Esophagus muscularis mucosa (tissue), 4 donors: ENCODE measurements at regions not wholly inside any gene's neighbourhood (a gene's known extent, or its start where the extent isn't known, plus 50 kb on each side); places are given as distances from the start of the nearest gene placed in this dataset.

Source experiments
- DNase-seq: peaks from one replicate; pipeline ENCODE4 v3.0.0-alpha.2; 2017; ENCODE audit errors: extremely low spot score
- H3K27ac ChIP-seq, 4 donors: fragments of 200-600 bp; sonication (generic); replicated peaks in 1 of 4; 1 replicate in 3 of 4; 2 replicates in 1 of 4; pipeline ENCODE4 v1.5.1; 2016 to 2019; ENCODE audit warnings: mild to moderate bottlenecking in 1 of 4
- H3K27me3 ChIP-seq, 4 donors: fragments of 200-600 bp; sonication (generic); one replicate each; pipeline versions ENCODE4 v1.5.1 to v1.6.0; 2016 to 2019
- H3K36me3 ChIP-seq, 4 donors: fragments of 200-600 bp; sonication (generic); one replicate each; pipeline ENCODE4 v1.5.1; 2016 to 2019
- H3K4me1 ChIP-seq, 4 donors: fragments of 200-600 bp; sonication (generic); one replicate each; pipeline ENCODE4 v1.5.1; 2016 to 2019
- H3K4me3 ChIP-seq, 4 donors: fragments of 200-600 bp; sonication (generic); 1 replicate in 2 of 4; 2 replicates in 2 of 4; pipeline ENCODE4 v1.5.1; 2016 to 2019; ENCODE audit warnings: mild to moderate bottlenecking in 4 of 4, moderate library complexity in 1 of 4
- H3K9me3 ChIP-seq, 4 donors: fragments of 200-600 bp; sonication (generic); 1 replicate in 3 of 4; 2 replicates in 1 of 4; pipeline ENCODE4 v1.5.1; 2016 to 2019
- EP300 ChIP-seq: sonication (generic); formaldehyde crosslinking; IDR thresholded peaks from one replicate; pipeline ENCODE4 v1.6.1; 2017; ENCODE audit warnings: antibody characterized with exemption
- POLR2A ChIP-seq: fragments of 450-650 bp; IDR thresholded peaks from one replicate; pipeline ENCODE4 v1.6.1; 2017; ENCODE audit warnings: antibody characterized with exemption, moderate library complexity, mild to moderate bottlenecking, low read depth
- POLR2AphosphoS5 ChIP-seq, 2 donors: sonication (generic); formaldehyde crosslinking; IDR thresholded peaks; one replicate each; pipeline ENCODE4 v1.6.1; 2017; ENCODE audit warnings: antibody characterized with exemption in 2 of 2
- WGBS: methylation state at CpG from one replicate; pipeline ENCODE4 v1.1.5; 2018; 5-methylcytosine and 5-hydroxymethylcytosine counted together
- intact Hi-C: fragments of 100-400 bp; cut with DNase I; formaldehyde crosslinking; loops from one replicate; pipeline ENCODE4 v1.15.1; 2023
- TF ChIP-seq, protein P1 (sequence below), 3 experiments: fragments of 200-600 bp in 2 of 3; fragments of 450-650 bp in 1 of 3; sonication (generic) in 2 of 3; IDR thresholded peaks; one replicate each; pipeline ENCODE4 v1.5.1; 2017 to 2019; ENCODE audit warnings: antibody characterized with exemption in 3 of 3, mild to moderate bottlenecking in 2 of 3, moderate library complexity in 1 of 3

DNA sequence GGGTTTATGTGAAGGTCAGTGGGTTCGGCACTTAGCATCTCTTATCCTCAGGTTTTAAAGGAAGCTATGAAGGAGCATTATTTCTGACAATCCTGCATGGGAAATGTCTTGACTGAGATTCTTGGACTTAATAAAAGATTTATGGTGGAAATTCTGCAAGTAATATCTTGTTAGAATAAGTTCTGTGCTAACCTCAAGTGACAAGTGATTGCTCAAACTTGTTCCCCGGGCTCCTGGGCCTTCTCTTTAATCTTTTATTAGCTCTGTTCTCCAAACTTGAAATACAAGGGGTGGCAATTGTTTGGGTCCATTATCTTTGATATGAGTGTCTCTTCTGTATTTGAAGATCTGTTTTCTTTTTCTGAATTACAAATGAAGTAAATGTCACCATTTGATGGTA is 140.6 kb upstream of the CTBP2 start:
- 79% methylated on average over 2 of the region's 2 CpGs for WGBS
- Histone ChIP-seq H3K4me3 (no peak overlapping the region), H3K36me3 (no peaks in the 10 kb centered on the region), H3K27me3 (peaks cover 0 to 5% (median 0%) of the 10 kb centered on the region in 4 donors), H3K9me3 (no peaks in the 10 kb centered on the region), H3K27ac (no peak overlapping the region), H3K4me1 (no peaks in the 10 kb centered on the region)
- DNase-seq: no peak
- TF ChIP-seq POLR2A: no peak
- no peak for TF ChIP-seq POLR2AphosphoS5 (IDR thresholded peaks at IDR 0.05)
- TF ChIP-seq, protein P1, sequence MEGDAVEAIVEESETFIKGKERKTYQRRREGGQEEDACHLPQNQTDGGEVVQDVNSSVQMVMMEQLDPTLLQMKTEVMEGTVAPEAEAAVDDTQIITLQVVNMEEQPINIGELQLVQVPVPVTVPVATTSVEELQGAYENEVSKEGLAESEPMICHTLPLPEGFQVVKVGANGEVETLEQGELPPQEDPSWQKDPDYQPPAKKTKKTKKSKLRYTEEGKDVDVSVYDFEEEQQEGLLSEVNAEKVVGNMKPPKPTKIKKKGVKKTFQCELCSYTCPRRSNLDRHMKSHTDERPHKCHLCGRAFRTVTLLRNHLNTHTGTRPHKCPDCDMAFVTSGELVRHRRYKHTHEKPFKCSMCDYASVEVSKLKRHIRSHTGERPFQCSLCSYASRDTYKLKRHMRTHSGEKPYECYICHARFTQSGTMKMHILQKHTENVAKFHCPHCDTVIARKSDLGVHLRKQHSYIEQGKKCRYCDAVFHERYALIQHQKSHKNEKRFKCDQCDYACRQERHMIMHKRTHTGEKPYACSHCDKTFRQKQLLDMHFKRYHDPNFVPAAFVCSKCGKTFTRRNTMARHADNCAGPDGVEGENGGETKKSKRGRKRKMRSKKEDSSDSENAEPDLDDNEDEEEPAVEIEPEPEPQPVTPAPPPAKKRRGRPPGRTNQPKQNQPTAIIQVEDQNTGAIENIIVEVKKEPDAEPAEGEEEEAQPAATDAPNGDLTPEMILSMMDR (IDR thresholded peaks at IDR 0.05): no peak
- TF ChIP-seq EP300: no peak
- intact Hi-C loops: no loop called here

- no peak for TF ChIP-seq POLR2AphosphoS5 (IDR thresholded peaks at IDR 0.05)
- TF ChIP-seq, protein P1 (IDR thresholded peaks at IDR 0.05): no peak
- TF ChIP-seq EP300: no peak
- TF ChIP-seq POLR2A: no peak
- no peak for DNase-seq
- intact Hi-C loops: no loop called here
- H3K36me3 ChIP-seq: no peaks in the 10 kb centered on the region
- H3K27ac ChIP-seq: no peak overlapping the region
- WGBS: 44% methylated on average over 2 of the region's 2 CpGs
- H3K27me3 ChIP-seq: peaks cover 0 to 5% (median 0%) of the 10 kb centered on the region in 4 donors
- no peaks in the 10 kb centered on the region for H3K4me1 ChIP-seq
- H3K4me3 ChIP-seq: no peak overlapping the region
- no peaks in the 10 kb centered on the region for H3K9me3 ChIP-seq
Measured at GRCh38 chr10:125299461-125299860, 139.1 kb upstream of the CTBP2 start.

DNA sequence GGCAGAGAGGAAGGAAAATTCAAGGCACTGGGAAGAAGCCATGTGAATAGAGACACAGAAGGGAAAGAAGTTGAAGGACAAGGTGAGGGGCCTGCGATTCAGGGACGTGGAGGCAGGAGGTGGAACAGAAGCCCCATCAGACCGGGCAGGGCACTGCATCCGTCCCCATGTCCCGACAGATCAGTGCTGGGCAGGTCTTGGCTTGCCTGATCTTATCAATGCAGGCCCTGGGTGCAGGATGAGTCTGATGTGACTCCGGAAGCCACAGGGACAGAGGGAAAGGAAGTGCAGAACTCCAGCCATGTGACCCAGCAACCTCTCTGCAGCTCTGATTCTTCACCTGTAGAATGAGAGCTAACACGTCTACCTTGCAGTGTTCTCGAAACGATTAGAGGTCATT is 136.2 kb upstream of the CTBP2 start:
- WGBS: 84% methylated on average over 9 of the region's 9 CpGs
- no peaks in the 10 kb centered on the region for H3K4me1 ChIP-seq
- H3K4me3 ChIP-seq: no peak overlapping the region
- no peaks in the 10 kb centered on the region for H3K36me3 ChIP-seq
- H3K9me3 ChIP-seq: no peaks in the 10 kb centered on the region
- H3K27me3 ChIP-seq: no peaks in the 10 kb centered on the region
- no peak for DNase-seq
- intact Hi-C loops: no loop called here
- TF ChIP-seq, protein P1 (IDR thresholded peaks at IDR 0.05): no peak
- TF ChIP-seq POLR2AphosphoS5 (IDR thresholded peaks at IDR 0.05): no peak
- no peak overlapping the region for H3K27ac ChIP-seq

DNA sequence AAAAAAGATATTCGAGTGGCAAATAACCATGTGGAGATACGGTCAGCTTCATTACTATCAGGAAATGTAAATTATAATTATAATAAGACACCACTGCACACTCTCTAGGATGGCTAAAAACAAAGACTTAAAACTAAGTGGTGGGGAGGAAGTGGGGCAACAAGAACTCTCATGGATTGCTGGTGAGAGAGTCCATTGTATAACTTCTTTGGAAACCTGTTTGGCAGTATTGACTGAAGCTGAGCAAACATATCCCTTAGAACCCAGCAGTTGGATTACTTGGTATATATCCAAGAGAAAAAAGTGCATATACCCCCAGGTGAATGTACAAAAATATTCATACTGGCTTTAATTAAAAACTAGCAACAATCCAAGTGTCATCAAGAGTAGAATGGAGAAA is 133.7 kb upstream of the CTBP2 start:
- Histone ChIP-seq H3K4me1 (no peaks in the 10 kb centered on the region), H3K9me3 (no peaks in the 10 kb centered on the region), H3K4me3 (no peak overlapping the region), H3K36me3 (no peaks in the 10 kb centered on the region), H3K27ac (no peak overlapping the region), H3K27me3 (no peaks in the 10 kb centered on the region)
- WGBS: 86% methylated on average over 2 of the region's 2 CpGs
- TF ChIP-seq POLR2AphosphoS5 (IDR thresholded peaks at IDR 0.05) (no peak), POLR2A (no peak), EP300 (no peak)
- TF ChIP-seq, protein P1 (IDR thresholded peaks at IDR 0.05): no peak
- no peak for DNase-seq
- intact Hi-C loops: no loop called here

GRCh38 chr10:125291836-125292235 is 131.5 kb upstream of the CTBP2 start:
- Histone ChIP-seq H3K36me3 (no peaks in the 10 kb centered on the region), H3K27ac (no peak overlapping the region), H3K4me1 (no peaks in the 10 kb centered on the region), H3K4me3 (no peak overlapping the region), H3K27me3 (peaks cover 0 to 15% (median under 1%) of the 10 kb centered on the region in 4 donors), H3K9me3 (no peaks in the 10 kb centered on the region)
- intact Hi-C loops: no loop called here
- TF ChIP-seq EP300 (no peak), POLR2A (no peak), POLR2AphosphoS5 (IDR thresholded peaks at IDR 0.05) (no peak)
- TF ChIP-seq, protein P1 (IDR thresholded peaks at IDR 0.05): no peak
- no peak for DNase-seq
- 66% methylated on average over 9 of the region's 9 CpGs for WGBS
